H9 (cell line): ENCODE measurements at regions not wholly inside any gene's neighbourhood (a gene's known extent, or its start where the extent isn't known, plus 50 kb on each side); places are given as distances from the start of the nearest gene placed in this dataset.

Source experiments
- DNase-seq: peaks from one replicate; pipeline ENCODE4 v3.0.0-alpha.2; 2017
- H2AFZ ChIP-seq: one replicate; pipeline ENCODE4 v1.6.1; 2013; ENCODE audit warnings: mild to moderate bottlenecking, low read length, control low read depth, moderate library complexity
- H2AK5ac ChIP-seq: 2 replicates; pipeline ENCODE4 v1.6.1; 2013; ENCODE audit warnings: low read length, control low read depth, mixed read lengths; ENCODE audit not compliant: insufficient read length
- H2BK120ac ChIP-seq: one replicate; pipeline ENCODE4 v1.6.1; 2013; ENCODE audit warnings: low read depth, mild to moderate bottlenecking, low read length, control low read depth, inconsistent platforms; ENCODE audit not compliant: poor library complexity, severe bottlenecking
- H2BK12ac ChIP-seq: 2 replicates; pipeline ENCODE4 v1.6.1; 2013; ENCODE audit warnings: low read length, control low read depth, mixed read lengths, low read depth; ENCODE audit not compliant: insufficient read length
- H2BK15ac ChIP-seq: 2 replicates; pipeline ENCODE4 v1.6.1; 2013; ENCODE audit warnings: low read depth, low read length, control low read depth
- H2BK20ac ChIP-seq: one replicate; pipeline ENCODE4 v1.6.1; 2013; ENCODE audit warnings: low read depth, mild to moderate bottlenecking, low read length, control low read depth, inconsistent platforms; ENCODE audit not compliant: poor library complexity, severe bottlenecking
- H2BK5ac ChIP-seq: 2 replicates; pipeline ENCODE4 v1.6.1; 2013; ENCODE audit warnings: low read length, control low read depth, mixed read lengths; ENCODE audit not compliant: insufficient read length
- H3K14ac ChIP-seq: 2 replicates; pipeline ENCODE4 v1.6.1; 2013; ENCODE audit warnings: low read length, control low read depth; ENCODE audit not compliant: insufficient read depth
- H3K18ac ChIP-seq: 2 replicates; pipeline ENCODE4 v1.6.1; 2013; ENCODE audit warnings: low read depth, mild to moderate bottlenecking, mixed read lengths, low read length, control low read depth; ENCODE audit not compliant: insufficient read length
- H3K23ac ChIP-seq: 2 replicates; pipeline ENCODE4 v1.6.1; 2013; ENCODE audit warnings: low read length, control low read depth, mixed read lengths, low read depth; ENCODE audit not compliant: insufficient read length
- H3K23me2 ChIP-seq: 2 replicates; pipeline ENCODE4 v1.6.1; 2013; ENCODE audit warnings: low read depth, mild to moderate bottlenecking, mixed read lengths, low read length, control low read depth; ENCODE audit not compliant: insufficient read length, poor library complexity, severe bottlenecking
- H3K27ac ChIP-seq: 2 replicates; pipeline ENCODE4 v1.5.1; 2013; ENCODE audit warnings: low read length, control low read depth, mixed read lengths, low read depth; ENCODE audit not compliant: insufficient read length
- H3K27me3 ChIP-seq: 2 replicates; pipeline ENCODE4 v1.6.1; 2013; ENCODE audit warnings: low read length, control low read depth, inconsistent platforms; ENCODE audit not compliant: insufficient read depth
- H3K4ac ChIP-seq: 2 replicates; pipeline ENCODE4 v1.6.1; 2013; ENCODE audit warnings: low read depth, mild to moderate bottlenecking, control low read depth, inconsistent platforms, low read length, moderate library complexity
- H3K4me1 ChIP-seq: 2 replicates; pipeline ENCODE4 v1.6.1; 2013; ENCODE audit warnings: low read length, control low read depth, inconsistent platforms; ENCODE audit not compliant: insufficient read depth
- H3K4me2 ChIP-seq: 2 replicates; pipeline ENCODE4 v1.6.1; 2013; ENCODE audit warnings: low read length, control low read depth, mixed read lengths; ENCODE audit not compliant: insufficient read length, insufficient read depth
- H3K56ac ChIP-seq: 2 replicates; pipeline ENCODE4 v1.6.1; 2013; ENCODE audit warnings: low read depth, mild to moderate bottlenecking, mixed read lengths, low read length, control low read depth; ENCODE audit not compliant: insufficient read length
- H3K79me1 ChIP-seq: 2 replicates; pipeline ENCODE4 v1.6.1; 2013; ENCODE audit warnings: low read depth, mild to moderate bottlenecking, moderate library complexity, low read length, control low read depth, inconsistent platforms; ENCODE audit not compliant: insufficient read depth, poor library complexity, severe bottlenecking
- H3K79me2 ChIP-seq: 2 replicates; pipeline ENCODE4 v1.6.1; 2013; ENCODE audit warnings: low read length, control low read depth, inconsistent platforms; ENCODE audit not compliant: insufficient read depth
- H3K9ac ChIP-seq: 2 replicates; pipeline ENCODE4 v1.6.1; 2013; ENCODE audit warnings: low read length, control low read depth, mixed read lengths; ENCODE audit not compliant: insufficient read length; ENCODE audit errors: extremely low read depth
- H3K9me3 ChIP-seq: one replicate; pipeline ENCODE4 v1.6.1; 2013; ENCODE audit warnings: low read depth, low read length, inconsistent platforms; ENCODE audit not compliant: control insufficient read depth
- H3T11ph ChIP-seq: one replicate; pipeline ENCODE4 v1.6.1; 2013; ENCODE audit warnings: mild to moderate bottlenecking, low read length, control low read depth, inconsistent platforms
- H4K20me1 ChIP-seq: one replicate; pipeline ENCODE4 v1.6.1; 2013; ENCODE audit not compliant: control insufficient read depth, insufficient read length, insufficient read depth
- H4K5ac ChIP-seq: 2 replicates; pipeline ENCODE4 v1.6.1; 2013; ENCODE audit warnings: low read depth, mild to moderate bottlenecking, mixed read lengths, low read length, control low read depth; ENCODE audit not compliant: insufficient read length
- H4K8ac ChIP-seq: replicated peaks from 2 replicates; pipeline ENCODE4 v1.6.1; 2013; ENCODE audit warnings: low read length, control low read depth, mixed read lengths, low read depth; ENCODE audit not compliant: insufficient read length
- H4K91ac ChIP-seq: 2 replicates; pipeline ENCODE4 v1.6.1; 2013; ENCODE audit warnings: low read depth, mild to moderate bottlenecking, moderate library complexity, mixed read lengths, low read length, control low read depth; ENCODE audit not compliant: insufficient read length
- H3K27ac Mint-ChIP-seq, 3 experiments: 2 replicates in 2 of 3; 3 replicates in 1 of 3; pipeline ENCODE4 v1.8.0; 2020 to 2021; ENCODE audit warnings: mixed read lengths in 3 of 3, mild to moderate bottlenecking in 1 of 3, moderate library complexity in 1 of 3
- H3K27me3 Mint-ChIP-seq: 2 replicates; pipeline ENCODE4 v1.8.0; 2021; ENCODE audit warnings: low read depth, mild to moderate bottlenecking, moderate library complexity, mixed read lengths
- H3K36me3 Mint-ChIP-seq, 3 experiments: 2 replicates in 2 of 3; 3 replicates in 1 of 3; pipeline ENCODE4 v1.8.0; 2020 to 2021; ENCODE audit warnings: low read depth in 3 of 3, mixed read lengths in 3 of 3; ENCODE audit not compliant: insufficient read depth in 1 of 3
- H3K4me1 Mint-ChIP-seq, 2 experiments: 2 replicates each; pipeline ENCODE4 v1.8.0; 2020; ENCODE audit warnings: mixed read lengths in 2 of 2
- H3K4me3 Mint-ChIP-seq, 2 experiments: 2 replicates in 1 of 2; 3 replicates in 1 of 2; pipeline ENCODE4 v1.8.0; 2020 to 2021; ENCODE audit warnings: mild to moderate bottlenecking in 2 of 2, mixed read lengths in 2 of 2, moderate library complexity in 1 of 2
- H3K9me3 Mint-ChIP-seq, 2 experiments: 2 replicates in 1 of 2; 3 replicates in 1 of 2; pipeline ENCODE4 v1.8.0; 2020; ENCODE audit warnings: mild to moderate bottlenecking in 2 of 2, mixed read lengths in 2 of 2, moderate library complexity in 1 of 2
- WGBS: extraction: QIAGEN DNeasy Blood & Tissue Kit; methylation state at CpG from one replicate; pipeline ENCODE4 v1.1.7; 2013; ENCODE audit warnings: missing lambda C conversion rate, low lambda C conversion rate, mixed read lengths; ENCODE audit not compliant: insufficient read length; ENCODE audit errors: extremely low coverage; 5-methylcytosine and 5-hydroxymethylcytosine counted together
- TF ChIP-seq, protein P1 (sequence below): fragments of 200-600 bp; sonication (generic); conservative IDR thresholded peaks from 3 replicates; pipeline ENCODE4 v1.8.0; 2021; ENCODE audit warnings: antibody characterized with exemption, mild to moderate bottlenecking

DNA sequence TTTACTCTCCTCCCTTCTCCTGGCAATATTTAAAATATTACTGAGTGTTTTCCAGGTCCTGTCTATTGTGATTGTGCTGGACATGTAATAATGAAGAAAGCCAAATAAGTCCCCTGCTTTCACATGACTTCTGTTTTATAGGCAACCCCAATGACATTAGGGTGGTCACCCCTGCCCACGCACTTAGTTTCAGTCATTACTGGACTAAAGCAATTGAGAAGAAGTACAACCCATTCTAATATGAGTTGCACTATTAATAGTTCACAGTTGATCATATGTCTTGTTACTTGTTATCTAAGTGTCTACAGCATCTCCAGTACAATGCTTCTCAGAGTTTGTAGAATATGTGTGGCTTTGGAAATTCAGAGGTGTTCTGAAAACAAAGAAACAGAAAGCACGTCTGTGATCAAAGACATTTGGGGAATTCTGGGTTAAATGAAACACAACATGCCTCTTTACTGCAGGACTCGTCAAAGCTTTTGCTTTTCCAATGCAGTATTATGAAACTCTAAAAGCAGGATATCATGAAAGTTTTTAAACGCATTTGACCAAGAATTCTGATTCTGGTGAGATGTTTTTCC, 789.5 kb downstream of the DHX35 start:
- Histone ChIP-seq H3K9ac (no peak overlapping the region), H2AFZ (no peak overlapping the region), H2BK15ac (no peak overlapping the region), H4K91ac (no peak overlapping the region), H3T11ph (no peak overlapping the region), H3K18ac (no peak overlapping the region), H3K4me1 (no peaks in the 10 kb centered on the region), H2BK12ac (no peak overlapping the region), H2BK120ac (no peak overlapping the region), H3K27me3 (no peaks in the 10 kb centered on the region), H4K5ac (no peak overlapping the region), H3K4me2 (no peak overlapping the region), H3K27ac (no peak overlapping the region), H2AK5ac (no peak overlapping the region), H3K23me2 (no peaks in the 10 kb centered on the region), H3K79me1 (no peaks in the 10 kb centered on the region), H3K56ac (no peak overlapping the region), H4K20me1 (no peaks in the 10 kb centered on the region), H3K4ac (no peak overlapping the region), H4K8ac (no peak overlapping the region), H2BK5ac (no peak overlapping the region), H3K9me3 (no peaks in the 10 kb centered on the region), H3K23ac (no peak overlapping the region), H3K79me2 (no peaks in the 10 kb centered on the region), H2BK20ac (no peak overlapping the region), H3K14ac (no peak overlapping the region)
- Mint-ChIP-seq H3K36me3 (peaks cover 0 to 2% (median 0%) of the 10 kb centered on the region in 3 experiments; a peak in 3 of 7 replicates), H3K9me3 (peaks cover 10% of the 10 kb centered on the region in 2 experiments; a peak in 4 of 5 replicates), H3K4me3 (no peak overlapping the region), H3K27ac (no peak overlapping the region), H3K27me3 (no peaks in the 10 kb centered on the region), H3K4me1 (no peaks in the 10 kb centered on the region)
- TF ChIP-seq, protein P1, sequence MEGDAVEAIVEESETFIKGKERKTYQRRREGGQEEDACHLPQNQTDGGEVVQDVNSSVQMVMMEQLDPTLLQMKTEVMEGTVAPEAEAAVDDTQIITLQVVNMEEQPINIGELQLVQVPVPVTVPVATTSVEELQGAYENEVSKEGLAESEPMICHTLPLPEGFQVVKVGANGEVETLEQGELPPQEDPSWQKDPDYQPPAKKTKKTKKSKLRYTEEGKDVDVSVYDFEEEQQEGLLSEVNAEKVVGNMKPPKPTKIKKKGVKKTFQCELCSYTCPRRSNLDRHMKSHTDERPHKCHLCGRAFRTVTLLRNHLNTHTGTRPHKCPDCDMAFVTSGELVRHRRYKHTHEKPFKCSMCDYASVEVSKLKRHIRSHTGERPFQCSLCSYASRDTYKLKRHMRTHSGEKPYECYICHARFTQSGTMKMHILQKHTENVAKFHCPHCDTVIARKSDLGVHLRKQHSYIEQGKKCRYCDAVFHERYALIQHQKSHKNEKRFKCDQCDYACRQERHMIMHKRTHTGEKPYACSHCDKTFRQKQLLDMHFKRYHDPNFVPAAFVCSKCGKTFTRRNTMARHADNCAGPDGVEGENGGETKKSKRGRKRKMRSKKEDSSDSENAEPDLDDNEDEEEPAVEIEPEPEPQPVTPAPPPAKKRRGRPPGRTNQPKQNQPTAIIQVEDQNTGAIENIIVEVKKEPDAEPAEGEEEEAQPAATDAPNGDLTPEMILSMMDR: no peak
- no CpG with 5 or more reads among the region's 4 CpGs for WGBS
- no peak for DNase-seq
